H1 (cell line): ENCODE measurements at regions not wholly inside any gene's neighbourhood (a gene's known extent, or its start where the extent isn't known, plus 50 kb on each side); places are given as distances from the start of the nearest gene placed in this dataset.

Experiments
- CTCF ChIA-PET: fragments of 300-600 bp; sonication (Branson Sonifier 250); formaldehyde crosslinking; loops from one replicate; lab custom pipeline; 2021; ENCODE audit not compliant: partially characterized antibody; lab: Charles Lee
- POLR2A ChIA-PET: fragments of 300-600 bp; sonication (Branson Sonifier 250); formaldehyde crosslinking; loops from one replicate; lab custom pipeline; 2021; ENCODE audit warnings: inconsistent platforms; ENCODE audit not compliant: partially characterized antibody; lab: Charles Lee
- DNase-seq, 2 experiments: peaks; one replicate each; pipeline versions ENCODE4 v3.0.0 to v3.0.0-alpha.2; 2010 to 2022; ENCODE audit warnings: low spot score in 2 of 2, low read depth in 1 of 2, mixed read lengths in 1 of 2
- FAIRE-seq: peaks from 2 replicates; lab custom pipeline; 2011; peaks lifted over from hg19 to GRCh38; lab: Jason Lieb, UNC
- H2AFZ ChIP-seq: 2 replicates; pipeline ENCODE4 v1.8.1; 2012; ENCODE audit warnings: low read length, inconsistent platforms
- H2AK5ac ChIP-seq: 2 replicates; pipeline ENCODE4 v1.6.1; 2013; ENCODE audit warnings: low read depth, low read length
- H2BK120ac ChIP-seq: replicated peaks from 2 replicates; pipeline ENCODE3; 2013; ENCODE audit warnings: low read depth, low read length, inconsistent platforms
- H2BK12ac ChIP-seq: 2 replicates; pipeline ENCODE4 v1.6.1; 2013; ENCODE audit warnings: low read depth, low read length
- H2BK15ac ChIP-seq: 2 replicates; pipeline ENCODE4 v1.6.1; 2013; ENCODE audit warnings: low read length
- H2BK20ac ChIP-seq: 2 replicates; pipeline ENCODE4 v1.6.1; 2013; ENCODE audit warnings: low read length
- H2BK5ac ChIP-seq: 2 replicates; pipeline ENCODE4 v1.6.1; 2013; ENCODE audit warnings: low read depth, low read length
- H3K14ac ChIP-seq: 2 replicates; pipeline ENCODE4 v1.6.1; 2013; ENCODE audit warnings: inconsistent platforms; ENCODE audit not compliant: insufficient read length
- H3K18ac ChIP-seq: 2 replicates; pipeline ENCODE4 v1.6.1; 2013; ENCODE audit warnings: low read length; ENCODE audit errors: extremely low read depth
- H3K23ac ChIP-seq: 2 replicates; pipeline ENCODE4 v1.6.1; 2013; ENCODE audit warnings: inconsistent platforms; ENCODE audit not compliant: insufficient read length
- H3K23me2 ChIP-seq: 2 replicates; pipeline ENCODE4 v1.6.1; 2013; ENCODE audit warnings: low read depth, low read length
- H3K27ac ChIP-seq: 2 replicates; pipeline ENCODE4 v1.6.1; 2011; ENCODE audit warnings: low read depth, low read length, inconsistent platforms
- H3K27me3 ChIP-seq, 4 experiments: replicated peaks in 1 of 4; 1 replicate in 1 of 4; 2 replicates in 3 of 4; pipeline versions ENCODE4 v1.6.1 to v1.8.1; 2011 to 2013; ENCODE audit warnings: low read length in 3 of 4, mild to moderate bottlenecking in 3 of 4, inconsistent platforms in 2 of 4, mixed read lengths in 2 of 4, moderate library complexity in 1 of 4; ENCODE audit not compliant: control insufficient read depth in 3 of 4, insufficient read depth in 3 of 4; ENCODE audit errors: extremely low read depth in 1 of 4
- H3K36me3 ChIP-seq, 4 experiments: 2 replicates each; pipeline versions ENCODE4 v1.6.1 to v1.8.1; 2011 to 2013; ENCODE audit warnings: mild to moderate bottlenecking in 4 of 4, low read length in 3 of 4, moderate library complexity in 2 of 4, control low read depth in 1 of 4, inconsistent platforms in 1 of 4; ENCODE audit not compliant: insufficient read depth in 4 of 4, control insufficient read depth in 2 of 4
- H3K4ac ChIP-seq: replicated peaks from 2 replicates; pipeline ENCODE3; 2013; ENCODE audit warnings: low read length, low read depth, mixed read lengths, inconsistent platforms; ENCODE audit not compliant: insufficient read length
- H3K4me1 ChIP-seq, 4 experiments: replicated peaks in 1 of 4; 1 replicate in 1 of 4; 2 replicates in 3 of 4; pipeline versions ENCODE4 v1.6.1 to v1.8.1; 2011 to 2013; ENCODE audit warnings: low read length in 3 of 4, inconsistent platforms in 2 of 4, mixed read lengths in 1 of 4; ENCODE audit not compliant: insufficient read depth in 4 of 4, control insufficient read depth in 3 of 4
- H3K4me2 ChIP-seq, 2 experiments: 2 replicates each; pipeline versions ENCODE4 v1.6.1 to v1.8.1; 2011 to 2013; ENCODE audit warnings: low read depth in 2 of 2, low read length in 2 of 2, control low read depth in 1 of 2, inconsistent platforms in 1 of 2, mild to moderate bottlenecking in 1 of 2; ENCODE audit not compliant: insufficient read depth in 1 of 2
- H3K4me3 ChIP-seq, 4 experiments: fragments of 200-600, 300-600 bp in 1 of 4; sonication (generic), shearing (Covaris generic), sonication (Bioruptor Twin) in 1 of 4; 2 replicates each; pipeline versions ENCODE4 v1.5.1 to v1.8.1; 2011 to 2016; ENCODE audit warnings: low read length in 4 of 4, low read depth in 3 of 4, control low read depth in 2 of 4, inconsistent platforms in 2 of 4, mild to moderate bottlenecking in 2 of 4, mixed read lengths in 1 of 4, moderate library complexity in 1 of 4; ENCODE audit not compliant: insufficient read depth in 2 of 4; ENCODE audit errors: extremely low read depth in 1 of 4
- H3K56ac ChIP-seq: replicated peaks from 2 replicates; pipeline ENCODE3; 2013; ENCODE audit warnings: low read depth, mild to moderate bottlenecking, mixed read lengths, low read length, inconsistent platforms; ENCODE audit not compliant: insufficient read length
- H3K79me1 ChIP-seq: 2 replicates; pipeline ENCODE4 v1.6.1; 2013; ENCODE audit warnings: low read depth, low read length, control low read depth
- H3K79me2 ChIP-seq, 2 experiments: 2 replicates each; pipeline versions ENCODE4 v1.6.1 to v1.8.1; 2012 to 2013; ENCODE audit warnings: low read length in 2 of 2, mild to moderate bottlenecking in 2 of 2, inconsistent platforms in 1 of 2; ENCODE audit not compliant: insufficient read depth in 2 of 2, control insufficient read depth in 1 of 2
- H3K9ac ChIP-seq, 4 experiments: replicated peaks in 1 of 4; 1 replicate in 1 of 4; 2 replicates in 3 of 4; pipeline versions ENCODE4 v1.6.1 to v1.8.1; 2011 to 2013; ENCODE audit warnings: low read depth in 3 of 4, low read length in 3 of 4, control low read depth in 2 of 4, mild to moderate bottlenecking in 2 of 4, moderate library complexity in 2 of 4, inconsistent platforms in 1 of 4; ENCODE audit errors: extremely low read depth in 1 of 4
- H3K9me3 ChIP-seq, 2 experiments: 2 replicates each; pipeline versions ENCODE4 v1.6.1 to v1.8.1; 2012 to 2013; ENCODE audit warnings: mild to moderate bottlenecking in 2 of 2, moderate library complexity in 2 of 2, control low read depth in 1 of 2, inconsistent platforms in 1 of 2, low read depth in 1 of 2, low read length in 1 of 2, mixed read lengths in 1 of 2; ENCODE audit not compliant: insufficient read depth in 2 of 2
- H4K20me1 ChIP-seq, 2 experiments: replicated peaks in 1 of 2; 2 replicates each; pipeline versions ENCODE3 to v1.8.1; 2011 to 2013; ENCODE audit warnings: inconsistent platforms in 2 of 2, low read length in 2 of 2, mild to moderate bottlenecking in 1 of 2; ENCODE audit not compliant: insufficient read depth in 2 of 2, control insufficient read depth in 1 of 2
- H4K5ac ChIP-seq: 2 replicates; pipeline ENCODE4 v1.6.1; 2013; ENCODE audit warnings: low read length, low read depth, mixed read lengths, inconsistent platforms; ENCODE audit not compliant: insufficient read length
- H4K8ac ChIP-seq: 2 replicates; pipeline ENCODE4 v1.8.0; 2013; ENCODE audit warnings: mild to moderate bottlenecking, moderate library complexity, low read length, inconsistent platforms; ENCODE audit not compliant: insufficient read depth; ENCODE audit errors: extremely low read depth
- H4K91ac ChIP-seq: replicated peaks from 2 replicates; pipeline ENCODE3; 2013; ENCODE audit warnings: low read length, mixed read lengths, inconsistent platforms; ENCODE audit not compliant: insufficient read length
- ASH2L ChIP-seq: fragments of 200-600, 300-600 bp; sonication (generic); IDR thresholded peaks from one replicate; pipeline ENCODE4 v1.7.1; 2017; ENCODE audit warnings: low read length
- CBX5 ChIP-seq: fragments of 300-800, 300-1000 bp; sonication (generic); IDR thresholded peaks from 2 replicates; pipeline ENCODE4 v1.7.1; 2016; ENCODE audit warnings: antibody characterized with exemption, low read length, low read depth
- EP300 ChIP-seq, 2 experiments: IDR thresholded peaks; 1 replicate in 1 of 2; 2 replicates in 1 of 2; pipeline ENCODE4 v1.6.1; 2011 to 2012; ENCODE audit warnings: low read depth in 2 of 2, low read length in 2 of 2, mild to moderate bottlenecking in 2 of 2, borderline replicate concordance in 1 of 2, inconsistent platforms in 1 of 2, moderate library complexity in 1 of 2
- JUND ChIP-seq: IDR thresholded peaks from 2 replicates; pipeline ENCODE4 v1.6.1; 2011; ENCODE audit warnings: mild to moderate bottlenecking, improper control_type of control experiment, low read length
- MAFK ChIP-seq: IDR thresholded peaks from 2 replicates; pipeline ENCODE4 v1.6.1; 2012; ENCODE audit warnings: low read depth, mild to moderate bottlenecking, improper control_type of control experiment, low read length
- POLR2AphosphoS5 ChIP-seq: IDR thresholded peaks from 2 replicates; pipeline ENCODE4 v1.6.1; 2011; ENCODE audit warnings: low read depth, low read length
- RBBP5 ChIP-seq: IDR thresholded peaks from 2 replicates; pipeline ENCODE4 v1.7.1; 2012; ENCODE audit warnings: low read depth, mild to moderate bottlenecking, inconsistent platforms, low read length, moderate library complexity, borderline replicate concordance
- RXRA ChIP-seq: IDR thresholded peaks from 2 replicates; pipeline ENCODE4 v1.6.1; 2011; ENCODE audit warnings: low read depth, mild to moderate bottlenecking, low read length, moderate library complexity; ENCODE audit not compliant: insufficient read depth
- SP2 ChIP-seq: IDR thresholded peaks from 2 replicates; pipeline ENCODE4 v1.6.1; 2012; ENCODE audit warnings: mild to moderate bottlenecking, low read length, inconsistent platforms
- SUZ12 ChIP-seq: fragments of 200-600 bp; sonication (generic); IDR thresholded peaks from 2 replicates; pipeline ENCODE4 v1.6.1; 2012; ENCODE audit warnings: mild to moderate bottlenecking, inconsistent platforms, low read length, moderate library complexity, mixed read lengths
- TEAD4 ChIP-seq: IDR thresholded peaks from 2 replicates; pipeline ENCODE4 v1.6.1; 2012; ENCODE audit warnings: low read depth, low read length, inconsistent platforms, mixed read lengths
- WGBS, 2 experiments: shearing (Covaris generic) in 1 of 2; methylation state at CpG; one replicate each; pipeline versions ENCODE4 v1.1.6 to v1.1.7; 2013 to 2015; ENCODE audit warnings: low lambda C conversion rate in 2 of 2, mixed read lengths in 2 of 2, inconsistent platforms in 1 of 2, low coverage in 1 of 2, missing lambda C conversion rate in 1 of 2; ENCODE audit not compliant: insufficient replicate concordance in 2 of 2, insufficient coverage in 1 of 2, insufficient read length in 1 of 2; ENCODE audit errors: extremely low coverage in 1 of 2, missing lambda C conversion rate in 1 of 2; 5-methylcytosine and 5-hydroxymethylcytosine counted together
- TF ChIP-seq, protein P1 (sequence below): IDR thresholded peaks from 2 replicates; pipeline ENCODE4 v1.6.1; 2012; ENCODE audit warnings: low read length, inconsistent platforms
- TF ChIP-seq, protein P2 (sequence below): IDR thresholded peaks from 2 replicates; pipeline ENCODE4 v1.6.1; 2012; ENCODE audit warnings: inconsistent platforms

DNA sequence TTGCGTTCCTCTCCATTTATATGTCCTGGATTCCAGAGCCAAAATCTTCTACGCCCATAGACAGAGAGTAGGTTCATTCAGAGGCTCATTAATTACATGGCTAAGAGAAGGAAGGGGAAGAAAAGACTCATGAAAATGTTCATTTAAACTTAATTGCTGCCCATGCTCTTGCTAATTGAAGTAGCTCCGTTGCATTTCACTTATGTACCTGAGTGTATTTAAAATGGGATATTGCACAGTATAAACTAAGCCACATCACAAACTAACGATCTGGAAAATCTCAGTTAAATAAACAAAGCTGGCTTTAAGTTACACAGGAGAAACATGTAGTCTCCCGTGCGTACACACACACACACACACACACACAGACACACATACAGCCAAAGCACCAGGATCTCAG, 269.2 kb downstream of the CDC5L start:
- H2BK5ac ChIP-seq: no peak overlapping the region; the same call in none of the 2 replicates
- no peak overlapping the region for H3K23ac ChIP-seq
- H3K9ac ChIP-seq: no peak overlapping the region
- no peak overlapping the region for H2AFZ ChIP-seq
- peak overlapping the region; percentile 18; the same call in 1 of the 2 replicates for H2BK12ac ChIP-seq
- no peaks in the 10 kb centered on the region for H3K23me2 ChIP-seq
- WGBS, 2 experiments: 89% methylated on average over 6 of the region's 6 CpGs; no CpG with 5 or more reads in 1 of the 2 experiments
- ChIA-PET CTCF (interaction anchor here (0.7 to 6.9 kb wide), 40 partner anchors 8 to 1266 kb away, joined by 3 to 64 read pairs (median 7); no protein-coding TSS in a partner anchor), POLR2A (interaction anchor here (0.6 to 2.2 kb wide), 4 partner anchors 11 to 721 kb away, joined by 3 to 8 read pairs (median 4); partner anchors contain the start of gene SUPT3H)
- H3K56ac ChIP-seq: no peak overlapping the region
- no peak overlapping the region for H4K91ac ChIP-seq
- no peaks in the 10 kb centered on the region for H3K79me1 ChIP-seq
- no peak overlapping the region for H4K8ac ChIP-seq
- H3K36me3 ChIP-seq: no peaks in the 10 kb centered on the region
- H2BK15ac ChIP-seq: no peak overlapping the region
- FAIRE-seq (no peak), DNase-seq (no peak)
- no peak overlapping the region for H2BK20ac ChIP-seq
- H2AK5ac ChIP-seq: no peak overlapping the region
- peaks cover 0 to 7% (median 4%) of the 10 kb centered on the region in 4 experiments; a peak in 4 of 7 replicates for H3K4me1 ChIP-seq
- no peak overlapping the region for H3K14ac ChIP-seq
- H3K4ac ChIP-seq: no peak overlapping the region
- no peak overlapping the region for H3K27ac ChIP-seq
- no peak overlapping the region for H3K18ac ChIP-seq
- H3K27me3 ChIP-seq: no peaks in the 10 kb centered on the region; a peak in 1 of 7 replicates
- no peak overlapping the region for H4K5ac ChIP-seq
- no peaks in the 10 kb centered on the region for H3K9me3 ChIP-seq
- H3K79me2 ChIP-seq: no peaks in the 10 kb centered on the region
- no peak overlapping the region for H3K4me3 ChIP-seq
- H2BK120ac ChIP-seq: no peak overlapping the region
- H3K4me2 ChIP-seq: no peak overlapping the region
- H4K20me1 ChIP-seq: no peaks in the 10 kb centered on the region
- TF ChIP-seq CBX5 (no peak), JUND (no peak), SUZ12 (no peak), RBBP5 (no peak), RXRA (no peak), TEAD4 (no peak), ASH2L (no peak), MAFK (no peak), SP2 (no peak), EP300 (IDR thresholded peaks at IDR 0.05; ENCODE audit: borderline replicate concordance in 1 of 2, low read depth in 2 of 2, low read length in 2 of 2) (no peak), POLR2AphosphoS5 (no peak)
- TF ChIP-seq, protein P1, sequence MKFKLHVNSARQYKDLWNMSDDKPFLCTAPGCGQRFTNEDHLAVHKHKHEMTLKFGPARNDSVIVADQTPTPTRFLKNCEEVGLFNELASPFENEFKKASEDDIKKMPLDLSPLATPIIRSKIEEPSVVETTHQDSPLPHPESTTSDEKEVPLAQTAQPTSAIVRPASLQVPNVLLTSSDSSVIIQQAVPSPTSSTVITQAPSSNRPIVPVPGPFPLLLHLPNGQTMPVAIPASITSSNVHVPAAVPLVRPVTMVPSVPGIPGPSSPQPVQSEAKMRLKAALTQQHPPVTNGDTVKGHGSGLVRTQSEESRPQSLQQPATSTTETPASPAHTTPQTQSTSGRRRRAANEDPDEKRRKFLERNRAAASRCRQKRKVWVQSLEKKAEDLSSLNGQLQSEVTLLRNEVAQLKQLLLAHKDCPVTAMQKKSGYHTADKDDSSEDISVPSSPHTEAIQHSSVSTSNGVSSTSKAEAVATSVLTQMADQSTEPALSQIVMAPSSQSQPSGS: no peak
- TF ChIP-seq, protein P2, sequence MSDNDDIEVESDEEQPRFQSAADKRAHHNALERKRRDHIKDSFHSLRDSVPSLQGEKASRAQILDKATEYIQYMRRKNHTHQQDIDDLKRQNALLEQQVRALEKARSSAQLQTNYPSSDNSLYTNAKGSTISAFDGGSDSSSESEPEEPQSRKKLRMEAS: no peak
